ENCODE measurements at regions not wholly inside any gene's neighbourhood (a gene's known extent, or its start where the extent isn't known, plus 50 kb on each side); places are given as distances from the start of the nearest gene placed in this dataset.

- no peaks in the 10 kb centered on the region for H3K36me3 ChIP-seq (ENCODE audit: control insufficient read depth, insufficient read depth, low read length)
- no peaks in the 10 kb centered on the region for H3K4me1 ChIP-seq (ENCODE audit: control insufficient read depth, insufficient read depth, low read length, poor library complexity, severe bottlenecking)
- 89 to 97% methylated on average over 2 to 3 of the region's 3 CpGs for WGBS, 2 experiments (ENCODE audit: insufficient coverage in 2 of 2)
- H3K9me3 ChIP-seq (ENCODE audit: control insufficient read depth, low read length), result no peaks in the 10 kb centered on the region
- no peak overlapping the region for H3K27ac ChIP-seq (ENCODE audit: low read depth, low read length, severe bottlenecking)
- H3K4me3 ChIP-seq (ENCODE audit: extremely low read depth, insufficient read depth, low read length, poor library complexity, severe bottlenecking), result no peak overlapping the region
Observed at GRCh38 chr4:149983931-149984330, 94.3 kb upstream of the DCLK2 start.

GRCh38 chr4:149985981-149986380, 92.3 kb upstream of the DCLK2 start:
- H3K4me1 ChIP-seq (ENCODE audit: control insufficient read depth, insufficient read depth, low read length, poor library complexity, severe bottlenecking), result no peaks in the 10 kb centered on the region
- WGBS, 2 experiments (ENCODE audit: insufficient coverage in 2 of 2), result 92 to 100% methylated on average over 4 of the region's 4 CpGs
- H3K4me3 ChIP-seq (ENCODE audit: extremely low read depth, insufficient read depth, low read length, poor library complexity, severe bottlenecking), result no peak overlapping the region
- no peak overlapping the region for H3K27ac ChIP-seq (ENCODE audit: low read depth, low read length, severe bottlenecking)
- H3K36me3 ChIP-seq (ENCODE audit: control insufficient read depth, insufficient read depth, low read length), result no peaks in the 10 kb centered on the region
- H3K9me3 ChIP-seq (ENCODE audit: control insufficient read depth, low read length), result no peaks in the 10 kb centered on the region

GRCh38 chr4:149986917-149987316, 91.3 kb upstream of the DCLK2 start:
- H3K4me1 ChIP-seq (ENCODE audit: control insufficient read depth, insufficient read depth, low read length, poor library complexity, severe bottlenecking), result no peaks in the 10 kb centered on the region
- no peak overlapping the region for H3K27ac ChIP-seq (ENCODE audit: low read depth, low read length, severe bottlenecking)
- no peaks in the 10 kb centered on the region for H3K36me3 ChIP-seq (ENCODE audit: control insufficient read depth, insufficient read depth, low read length)
- no peaks in the 10 kb centered on the region for H3K9me3 ChIP-seq (ENCODE audit: control insufficient read depth, low read length)
- no peak overlapping the region for H3K4me3 ChIP-seq (ENCODE audit: extremely low read depth, insufficient read depth, low read length, poor library complexity, severe bottlenecking)
- 58% methylated on average over 2 of the region's 3 CpGs; no CpG with 5 or more reads in 1 of the 2 experiments for WGBS, 2 experiments (ENCODE audit: insufficient coverage in 2 of 2)

GRCh38 chr4:149987330-149988086, 90.7 kb upstream of the DCLK2 start:
- Histone ChIP-seq H3K9me3 (ENCODE audit: control insufficient read depth, low read length) (no peaks in the 10 kb centered on the region), H3K36me3 (ENCODE audit: control insufficient read depth, insufficient read depth, low read length) (no peaks in the 10 kb centered on the region), H3K4me3 (ENCODE audit: extremely low read depth, insufficient read depth, low read length, poor library complexity, severe bottlenecking) (no peak overlapping the region), H3K27ac (ENCODE audit: low read depth, low read length, severe bottlenecking) (peak overlapping the region; percentile 5), H3K4me1 (ENCODE audit: control insufficient read depth, insufficient read depth, low read length, poor library complexity, severe bottlenecking) (no peaks in the 10 kb centered on the region)
- 86 to 88% methylated on average over 1 to 2 of the region's 4 CpGs for WGBS, 2 experiments (ENCODE audit: insufficient coverage in 2 of 2)

GRCh38 chr4:149988087-149988410, 90.2 kb upstream of the DCLK2 start:
- H3K27ac ChIP-seq (ENCODE audit: low read depth, low read length, severe bottlenecking), result no peak overlapping the region
- no CpG with 5 or more reads among the region's 1 CpG for WGBS, 2 experiments (ENCODE audit: insufficient coverage in 2 of 2)

GRCh38 chr4:149993030-149993429, 85.2 kb upstream of the DCLK2 start:
- peaks cover 8% of the 10 kb centered on the region for H3K4me1 ChIP-seq (ENCODE audit: control insufficient read depth, insufficient read depth, low read length, poor library complexity, severe bottlenecking)
- no peaks in the 10 kb centered on the region for H3K9me3 ChIP-seq (ENCODE audit: control insufficient read depth, low read length)
- no peak overlapping the region for H3K27ac ChIP-seq (ENCODE audit: low read depth, low read length, severe bottlenecking)
- no peak overlapping the region for H3K4me3 ChIP-seq (ENCODE audit: extremely low read depth, insufficient read depth, low read length, poor library complexity, severe bottlenecking)
- no peaks in the 10 kb centered on the region for H3K36me3 ChIP-seq (ENCODE audit: control insufficient read depth, insufficient read depth, low read length)

More at GRCh38 chr4:149988087-149988410, 90.2 kb upstream of the DCLK2 start:
- no peak overlapping the region for H3K4me3 ChIP-seq (ENCODE audit: extremely low read depth, insufficient read depth, low read length, poor library complexity, severe bottlenecking)
- H3K9me3 ChIP-seq (ENCODE audit: control insufficient read depth, low read length), result no peaks in the 10 kb centered on the region
- no peaks in the 10 kb centered on the region for H3K36me3 ChIP-seq (ENCODE audit: control insufficient read depth, insufficient read depth, low read length)
- H3K4me1 ChIP-seq (ENCODE audit: control insufficient read depth, insufficient read depth, low read length, poor library complexity, severe bottlenecking), result no peaks in the 10 kb centered on the region

- WGBS, 2 experiments (ENCODE audit: insufficient coverage in 2 of 2), result no CpG with 5 or more reads among the region's 1 CpG
- no peak overlapping the region for H3K27ac ChIP-seq (ENCODE audit: low read depth, low read length, severe bottlenecking)
- no peaks in the 10 kb centered on the region for H3K9me3 ChIP-seq (ENCODE audit: control insufficient read depth, low read length)
- no peak overlapping the region for H3K4me3 ChIP-seq (ENCODE audit: extremely low read depth, insufficient read depth, low read length, poor library complexity, severe bottlenecking)
- H3K36me3 ChIP-seq (ENCODE audit: control insufficient read depth, insufficient read depth, low read length), result no peaks in the 10 kb centered on the region
- H3K4me1 ChIP-seq (ENCODE audit: control insufficient read depth, insufficient read depth, low read length, poor library complexity, severe bottlenecking), result peaks cover 10% of the 10 kb centered on the region
Observed at GRCh38 chr4:149995134-149995756, 83.0 kb upstream of the DCLK2 start.

- H3K9me3 ChIP-seq (ENCODE audit: control insufficient read depth, low read length), result no peaks in the 10 kb centered on the region
- no peak overlapping the region for H3K4me3 ChIP-seq (ENCODE audit: extremely low read depth, insufficient read depth, low read length, poor library complexity, severe bottlenecking)
- H3K4me1 ChIP-seq (ENCODE audit: control insufficient read depth, insufficient read depth, low read length, poor library complexity, severe bottlenecking), result peaks cover 10% of the 10 kb centered on the region
- H3K36me3 ChIP-seq (ENCODE audit: control insufficient read depth, insufficient read depth, low read length), result no peaks in the 10 kb centered on the region
- 69 to 84% methylated on average over 4 of the region's 4 CpGs for WGBS, 2 experiments (ENCODE audit: insufficient coverage in 2 of 2)
- peak overlapping the region; percentile 65 for H3K27ac ChIP-seq (ENCODE audit: low read depth, low read length, severe bottlenecking)
Observed at GRCh38 chr4:149997881-149998421, 80.3 kb upstream of the DCLK2 start.

- 40 to 50% methylated on average over 2 of the region's 3 CpGs for WGBS, 2 experiments (ENCODE audit: insufficient coverage in 2 of 2)
- Histone ChIP-seq H3K4me1 (ENCODE audit: control insufficient read depth, insufficient read depth, low read length, poor library complexity, severe bottlenecking) (peaks cover 16% of the 10 kb centered on the region), H3K9me3 (ENCODE audit: control insufficient read depth, low read length) (no peaks in the 10 kb centered on the region), H3K36me3 (ENCODE audit: control insufficient read depth, insufficient read depth, low read length) (no peaks in the 10 kb centered on the region), H3K27ac (ENCODE audit: low read depth, low read length, severe bottlenecking) (no peak overlapping the region), H3K4me3 (ENCODE audit: extremely low read depth, insufficient read depth, low read length, poor library complexity, severe bottlenecking) (no peak overlapping the region)
Observed at GRCh38 chr4:149999485-150000074, 78.7 kb upstream of the DCLK2 start.

- Histone ChIP-seq H3K27ac (ENCODE audit: low read depth, low read length, severe bottlenecking) (no peak overlapping the region), H3K36me3 (ENCODE audit: control insufficient read depth, insufficient read depth, low read length) (no peaks in the 10 kb centered on the region), H3K9me3 (ENCODE audit: control insufficient read depth, low read length) (no peaks in the 10 kb centered on the region), H3K4me3 (ENCODE audit: extremely low read depth, insufficient read depth, low read length, poor library complexity, severe bottlenecking) (no peak overlapping the region), H3K4me1 (ENCODE audit: control insufficient read depth, insufficient read depth, low read length, poor library complexity, severe bottlenecking) (peaks cover 16% of the 10 kb centered on the region)
- 86 to 88% methylated on average over 2 to 3 of the region's 5 CpGs for WGBS, 2 experiments (ENCODE audit: insufficient coverage in 2 of 2)
Observed at GRCh38 chr4:150001815-150002214, 76.4 kb upstream of the DCLK2 start.

- Histone ChIP-seq H3K4me1 (ENCODE audit: control insufficient read depth, insufficient read depth, low read length, poor library complexity, severe bottlenecking) (peaks cover 13% of the 10 kb centered on the region), H3K36me3 (ENCODE audit: control insufficient read depth, insufficient read depth, low read length) (no peaks in the 10 kb centered on the region), H3K9me3 (ENCODE audit: control insufficient read depth, low read length) (no peaks in the 10 kb centered on the region), H3K27ac (ENCODE audit: low read depth, low read length, severe bottlenecking) (no peak overlapping the region), H3K4me3 (ENCODE audit: extremely low read depth, insufficient read depth, low read length, poor library complexity, severe bottlenecking) (no peak overlapping the region)
Observed at GRCh38 chr4:150002561-150002960, 75.7 kb upstream of the DCLK2 start.
